GM12892 (cell line): ENCODE measurements at regions not wholly inside any gene's neighbourhood (a gene's known extent, or its start where the extent isn't known, plus 50 kb on each side); places are given as distances from the start of the nearest gene placed in this dataset.

ENCODE experiments used
- POLR2A ChIP-seq: IDR thresholded peaks from 2 replicates; pipeline ENCODE4 v1.6.1; 2011; ENCODE audit warnings: low read depth, low read length, control low read depth
- POLR2AphosphoS5 ChIP-seq: IDR thresholded peaks from 2 replicates; pipeline ENCODE4 v1.6.1; 2011; ENCODE audit warnings: low read depth, low read length, control low read depth

- TF ChIP-seq POLR2A (no peak), POLR2AphosphoS5 (no peak)
Observed at GRCh38 chr14:89024691-89025090, 200.2 kb downstream of the TTC8 start.
